Inferior parietal cortex (tissue), 1 donor: ENCODE measurements at regions not wholly inside any gene's neighbourhood (a gene's known extent, or its start where the extent isn't known, plus 50 kb on each side); places are given as distances from the start of the nearest gene placed in this dataset.
"Not testable (repeated sequence)": the region's sequence is repeated elsewhere in the genome, so short reads cannot be mapped to it uniquely, and the experiment has no call there.

Experiments used
- DNase-seq: peaks from one replicate; pipeline ENCODE4 v3.0.0-alpha.2; 2016; ENCODE audit errors: extremely low spot score

DNA sequence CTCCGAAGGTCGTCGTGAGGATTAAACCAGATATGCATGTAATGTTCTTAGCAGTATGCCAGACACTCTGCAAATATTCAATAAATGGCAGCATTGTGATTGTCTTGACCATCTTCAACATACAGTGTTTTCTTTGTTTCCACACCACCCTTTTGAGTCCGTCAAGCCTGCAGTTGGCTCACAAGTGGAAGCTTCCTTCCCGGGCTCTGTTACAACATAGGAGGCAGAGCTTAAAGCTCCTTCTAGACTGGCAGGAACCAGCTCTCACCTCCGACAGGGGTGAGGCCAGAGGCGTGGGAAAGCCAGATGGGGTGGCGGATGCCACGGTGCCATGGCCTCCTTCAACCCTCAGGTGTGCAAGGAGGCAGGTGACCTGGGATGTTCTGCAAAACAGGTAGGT lies 138.3 kb downstream of the FOXL1 start:
- DNase-seq: no peak

DNA sequence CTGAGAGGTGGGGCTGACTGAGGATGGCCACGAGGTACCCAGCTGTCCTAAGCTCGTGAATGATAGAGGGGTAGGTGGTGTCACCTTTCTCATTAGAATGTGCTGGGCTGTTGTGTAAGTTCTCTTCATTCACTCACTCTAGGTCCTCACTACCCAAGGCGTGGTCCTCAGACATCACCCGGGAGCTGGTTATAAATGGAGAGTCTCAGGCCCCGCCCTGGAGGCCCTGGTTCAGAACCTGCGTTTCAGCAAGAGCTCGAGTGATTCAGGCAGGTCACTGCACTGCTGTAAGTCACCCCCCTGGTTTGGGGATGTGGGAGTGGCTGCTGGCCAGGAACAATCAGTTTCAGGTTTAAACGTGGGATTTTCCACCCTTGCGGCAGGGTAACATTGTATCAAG lies 139.8 kb downstream of the FOXL1 start:
- DNase-seq: no peak

DNA sequence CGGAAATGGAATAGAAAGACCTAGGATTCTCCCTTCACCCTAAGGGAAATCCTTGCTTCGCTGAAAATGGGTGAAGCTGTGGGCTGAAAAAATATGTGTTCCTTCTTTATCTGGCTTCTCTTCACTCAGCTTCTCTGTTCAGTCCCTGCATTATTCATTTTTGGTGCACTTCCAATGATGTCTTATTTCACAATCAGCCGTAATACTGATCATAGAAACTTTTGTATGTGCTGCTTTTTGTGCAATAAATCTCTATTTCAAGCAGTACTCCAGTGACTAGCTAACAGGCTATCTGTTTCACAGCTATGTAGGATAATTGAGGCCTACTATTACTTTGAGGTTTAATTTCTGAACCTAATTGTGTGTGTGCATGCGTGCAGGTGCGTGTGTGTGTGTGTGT lies 144.6 kb downstream of the FOXL1 start:
- no peak for DNase-seq

DNA sequence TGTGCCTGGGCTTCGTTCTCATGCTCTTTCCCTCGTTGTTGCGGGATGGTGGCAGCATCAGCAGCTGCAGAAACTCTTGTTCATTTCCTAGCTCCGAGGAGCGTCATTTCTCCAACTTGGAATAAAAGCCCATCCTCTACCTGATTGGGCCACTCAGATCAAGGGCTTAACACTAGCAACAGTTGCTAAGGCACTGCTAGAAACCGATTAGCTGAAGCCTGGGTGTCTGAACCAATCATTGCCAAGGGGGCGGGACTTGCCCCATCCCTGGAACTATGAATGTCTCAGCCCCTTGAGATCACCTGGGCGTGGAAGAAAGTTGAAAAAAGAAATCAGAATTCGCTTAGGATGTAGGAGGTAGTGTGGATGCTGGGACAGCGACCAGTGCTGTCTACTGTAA lies 145.3 kb downstream of the FOXL1 start:
- DNase-seq: no peak

DNA sequence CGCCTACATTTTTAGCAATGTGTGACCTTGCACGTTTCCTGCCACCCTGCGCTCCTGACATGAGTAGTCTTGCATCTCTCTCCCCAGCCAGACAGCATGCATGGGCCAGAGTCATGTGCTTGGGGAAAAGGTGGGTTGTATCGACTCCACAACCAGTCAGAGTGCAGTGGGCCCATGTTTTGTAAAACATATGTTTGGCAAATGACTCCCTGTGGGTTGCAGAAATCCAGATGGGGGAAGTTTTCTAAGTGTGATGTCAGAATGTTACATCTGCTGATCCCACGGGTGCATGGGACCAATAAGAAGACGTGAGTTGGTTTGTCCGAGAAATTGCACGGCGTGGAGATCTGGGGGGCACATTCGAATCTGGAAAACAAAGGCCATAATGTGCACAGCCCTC lies 147.1 kb downstream of the FOXL1 start:
- no peak for DNase-seq

DNA sequence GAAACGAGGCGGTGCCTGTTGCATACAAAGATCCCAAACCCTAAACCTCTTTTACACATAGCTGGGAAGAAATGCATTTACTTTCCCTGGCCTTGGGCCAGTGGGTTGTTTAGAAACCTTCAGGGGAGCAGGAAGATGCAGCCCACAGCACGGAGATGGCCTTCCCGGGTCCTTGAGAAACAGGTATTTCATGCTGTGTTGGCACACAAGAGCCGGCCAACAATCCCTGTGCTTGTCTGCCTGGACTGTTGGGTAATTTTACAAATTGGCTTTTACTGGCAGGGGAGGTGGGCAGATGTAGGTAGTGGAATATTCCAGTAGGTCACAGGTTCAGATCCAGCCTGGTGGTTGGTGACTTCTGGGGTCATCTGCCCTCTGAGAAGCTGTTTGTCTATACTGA lies 148.0 kb downstream of the FOXL1 start:
- no peak for DNase-seq

DNA sequence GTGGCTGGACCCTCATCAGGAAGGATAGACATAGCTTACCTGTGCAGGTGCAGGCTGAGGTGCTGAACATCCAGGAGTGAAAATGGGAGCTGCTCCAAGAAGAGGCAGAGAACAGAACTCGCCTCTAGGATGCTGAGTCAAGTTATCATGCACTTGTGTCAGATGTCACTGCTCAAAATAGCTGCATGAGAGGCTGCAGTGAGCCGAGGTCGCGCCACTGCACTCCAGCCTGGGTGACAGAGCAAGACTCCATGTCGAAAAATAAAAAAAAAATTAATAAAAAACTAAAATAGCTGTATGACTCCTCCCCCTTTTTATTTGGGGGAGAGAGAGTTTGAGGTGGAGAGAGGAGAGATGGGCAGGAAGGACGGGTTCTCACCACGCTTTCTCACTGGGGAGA lies 148.8 kb downstream of the FOXL1 start:
- DNase-seq: no peak

DNA sequence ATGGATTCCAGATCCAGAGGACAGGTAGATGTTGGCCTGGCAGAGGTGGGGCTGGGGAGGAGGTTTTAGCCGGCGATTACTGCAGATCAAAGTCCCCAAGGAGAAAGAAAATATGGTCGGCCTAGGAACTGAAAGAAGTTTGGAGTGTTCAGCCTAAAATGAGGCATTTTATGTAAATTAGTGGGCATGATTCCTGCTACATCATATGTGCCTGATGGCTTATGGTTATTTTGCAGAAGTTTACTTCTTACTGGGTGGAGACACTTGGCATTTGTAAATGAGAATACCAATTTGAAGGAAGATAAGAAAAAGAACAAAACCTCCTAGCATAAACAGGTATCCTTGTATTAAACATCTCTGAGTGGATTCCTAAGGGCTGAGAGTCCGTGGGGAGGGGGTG lies 149.3 kb downstream of the FOXL1 start:
- no peak for DNase-seq

DNA sequence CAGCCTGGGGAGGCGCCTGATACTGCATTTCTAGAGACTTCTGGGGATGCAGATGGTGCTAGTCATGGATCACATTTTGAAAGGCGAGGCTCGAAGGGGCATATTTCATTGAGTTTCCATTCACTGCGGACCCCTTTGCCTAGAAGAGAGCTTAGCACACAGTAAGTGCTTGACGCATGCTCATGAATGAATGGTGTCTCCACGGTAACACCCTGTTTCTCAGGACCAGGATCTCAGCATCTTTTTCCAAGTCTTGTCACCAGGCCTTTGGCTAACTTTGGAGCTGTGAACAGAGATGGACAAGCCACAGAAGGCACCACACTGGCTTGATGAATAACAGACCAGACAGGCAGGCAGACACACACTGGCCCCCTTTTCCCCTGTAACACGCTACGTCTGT lies 151.3 kb downstream of the FOXL1 start:
- no peak for DNase-seq

DNA sequence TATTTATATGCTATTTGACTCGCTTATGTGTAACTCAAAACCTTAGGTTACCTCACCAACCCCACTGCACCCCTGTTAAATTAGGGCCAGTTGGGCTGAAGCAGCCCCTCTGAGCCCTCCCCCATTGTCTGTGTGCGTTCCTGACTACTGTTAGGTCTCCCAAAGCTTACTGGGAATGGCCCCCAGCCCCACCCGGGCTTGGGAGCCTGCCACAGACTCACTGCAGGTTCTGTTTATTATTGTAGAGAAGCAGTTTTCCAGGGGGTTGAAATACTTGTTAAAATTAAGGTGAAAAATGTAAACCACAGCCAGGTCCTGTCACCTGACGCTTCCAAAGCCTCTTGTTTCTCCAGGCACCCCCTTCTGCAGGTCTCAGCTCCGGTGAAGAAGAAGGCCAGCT lies 151.7 kb downstream of the FOXL1 start:
- no peak for DNase-seq

DNA sequence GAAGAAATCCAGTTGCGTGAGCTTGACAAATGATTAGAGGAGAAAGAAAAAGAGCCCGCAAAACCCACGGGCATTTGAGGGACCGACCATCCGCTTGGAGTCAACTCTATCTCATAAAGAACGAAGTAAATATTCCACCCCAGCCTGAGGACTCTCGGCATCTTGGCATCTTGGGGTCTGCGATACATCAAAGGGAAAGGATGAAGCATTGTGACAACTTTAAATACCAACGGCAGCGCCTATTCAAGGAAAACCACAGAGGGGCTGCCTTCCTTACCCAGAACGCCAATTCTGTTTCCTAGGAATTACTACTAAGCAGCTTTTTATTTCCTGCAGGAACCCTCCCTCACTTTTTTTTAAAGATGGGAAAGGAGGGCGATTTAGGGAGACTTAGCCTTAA lies 152.2 kb downstream of the FOXL1 start:
- DNase-seq: no peak

DNA sequence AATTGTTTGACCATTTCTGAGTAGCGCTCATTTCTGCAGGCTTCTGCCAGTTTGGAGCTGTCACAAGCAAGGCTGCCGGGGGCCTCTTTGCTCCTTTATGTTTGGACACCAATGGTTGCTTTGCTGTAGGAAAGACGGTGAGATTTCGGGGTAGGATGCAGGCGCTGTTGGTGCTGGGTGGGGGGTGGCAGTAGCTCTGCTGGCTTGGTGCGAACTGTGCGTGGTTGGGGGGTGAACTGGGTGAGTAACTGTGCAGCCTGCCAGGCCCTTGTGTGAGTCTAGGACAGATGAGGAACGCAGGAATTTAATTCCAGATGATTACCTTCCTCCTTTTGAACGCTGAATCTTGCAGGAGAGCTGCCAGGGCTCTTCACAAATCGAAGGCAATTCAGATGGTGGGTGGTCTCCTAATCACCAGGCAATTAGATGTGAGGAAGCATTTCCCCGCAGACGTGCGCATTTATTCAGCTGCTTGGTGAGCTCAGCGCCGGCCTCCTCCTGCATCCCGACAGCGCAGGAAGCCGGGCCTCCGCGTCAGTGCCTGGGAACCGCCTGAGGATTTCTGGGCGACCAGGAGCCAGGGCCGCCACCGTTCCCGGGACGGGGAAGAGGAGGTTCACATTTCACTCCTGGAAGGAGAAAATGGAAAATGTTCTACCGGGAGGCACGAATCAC lies 154.4 kb downstream of the FOXL1 start:
- no peak for DNase-seq

DNA sequence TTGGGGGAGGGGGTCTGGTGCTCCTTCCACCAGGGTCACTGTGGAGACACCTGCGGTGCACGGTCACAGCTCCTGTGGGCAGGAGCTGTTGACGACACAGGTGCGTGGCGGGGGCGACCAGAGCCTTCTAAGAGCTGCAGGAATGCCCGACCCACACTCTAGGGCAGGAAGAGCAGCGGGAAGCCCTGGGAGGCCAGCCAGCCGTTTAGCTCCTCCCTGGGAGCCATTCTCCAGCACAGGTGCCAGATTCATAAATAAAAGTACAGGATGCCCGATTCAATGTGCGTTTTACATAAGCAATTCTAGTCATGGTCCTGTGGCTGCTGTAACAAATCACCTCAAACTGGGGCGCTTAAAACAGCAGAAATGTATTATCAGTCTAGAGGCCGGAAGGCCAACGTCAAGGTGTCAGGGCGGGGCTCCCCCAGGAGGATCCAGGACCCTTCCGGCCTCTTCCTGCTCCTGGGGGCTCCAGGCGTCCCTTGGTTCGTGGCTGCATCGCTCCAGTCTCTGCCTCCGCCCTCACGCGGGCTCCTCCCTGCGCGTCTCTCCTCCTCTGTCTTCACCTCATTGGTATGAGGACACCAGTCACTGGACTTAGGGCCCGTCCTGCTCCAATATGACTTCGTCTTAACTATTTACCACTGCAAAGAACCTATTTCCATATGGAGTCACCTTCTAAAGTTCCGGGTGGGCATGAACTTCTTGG lies 155.4 kb downstream of the FOXL1 start:
- DNase-seq: no peak

DNA sequence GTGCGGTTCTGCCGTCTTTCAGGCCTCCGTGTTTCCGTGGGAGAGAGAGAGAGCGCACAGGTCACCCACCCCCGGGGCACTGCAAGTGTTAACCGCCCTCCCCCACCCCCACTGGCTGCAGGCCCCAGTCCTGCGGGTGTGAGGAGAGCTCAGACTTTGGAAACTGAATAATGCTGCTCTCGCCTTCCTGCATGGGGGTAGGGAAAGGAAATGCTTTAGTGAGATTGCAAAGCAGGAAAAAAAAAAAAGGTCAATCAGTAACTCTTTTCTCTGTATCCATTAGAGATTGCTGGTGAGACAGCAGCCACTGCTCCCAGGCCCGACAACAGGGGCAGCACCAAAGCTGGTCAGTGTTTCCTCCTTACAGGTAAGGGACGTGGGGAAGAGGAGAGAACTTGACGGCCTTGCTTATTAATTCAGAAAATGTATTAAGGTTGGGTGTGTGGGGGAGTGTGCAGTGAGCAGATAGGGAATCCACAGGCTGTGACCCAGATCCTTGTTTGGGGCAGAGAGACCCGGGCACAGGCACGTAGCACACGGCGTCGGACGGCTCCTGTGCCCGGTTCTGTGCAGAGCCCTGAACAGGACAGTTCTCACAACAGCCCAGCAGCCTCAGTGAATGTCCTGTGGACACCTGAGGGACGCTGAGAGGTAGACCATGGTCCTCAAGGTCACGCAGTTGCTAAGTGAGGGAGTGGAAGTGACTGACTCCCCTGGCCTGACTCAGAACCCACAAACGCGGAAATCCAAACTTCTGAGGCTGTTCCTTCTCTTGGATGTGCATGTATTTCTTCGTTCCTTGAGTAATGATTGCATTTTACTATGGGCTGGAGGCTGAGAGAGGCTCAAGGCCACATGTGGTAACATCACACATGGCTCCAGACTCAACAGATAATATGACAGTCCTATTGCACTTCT lies 156.5 kb downstream of the FOXL1 start:
- DNase-seq: no peak

DNA sequence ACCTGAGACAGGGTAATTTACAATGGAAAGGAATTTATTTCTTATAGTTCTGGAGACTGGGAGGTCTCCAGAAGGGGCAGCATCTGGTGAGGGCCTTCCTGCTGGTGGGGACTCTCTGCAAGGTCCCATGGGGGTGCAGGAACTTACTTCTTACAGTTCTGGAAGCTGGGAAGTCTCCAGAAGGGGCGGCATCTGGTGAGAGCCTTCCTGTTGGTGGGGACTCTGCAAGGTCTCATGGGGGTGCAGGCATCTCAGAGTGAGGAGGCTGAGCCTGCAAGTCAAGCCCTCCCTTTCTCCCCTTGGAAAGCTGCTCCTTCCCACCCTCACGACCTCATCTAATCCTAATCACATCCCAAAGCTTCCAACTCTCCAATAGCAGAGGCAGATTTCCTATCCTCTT lies 157.4 kb downstream of the FOXL1 start:
- DNase-seq: no peak

DNA sequence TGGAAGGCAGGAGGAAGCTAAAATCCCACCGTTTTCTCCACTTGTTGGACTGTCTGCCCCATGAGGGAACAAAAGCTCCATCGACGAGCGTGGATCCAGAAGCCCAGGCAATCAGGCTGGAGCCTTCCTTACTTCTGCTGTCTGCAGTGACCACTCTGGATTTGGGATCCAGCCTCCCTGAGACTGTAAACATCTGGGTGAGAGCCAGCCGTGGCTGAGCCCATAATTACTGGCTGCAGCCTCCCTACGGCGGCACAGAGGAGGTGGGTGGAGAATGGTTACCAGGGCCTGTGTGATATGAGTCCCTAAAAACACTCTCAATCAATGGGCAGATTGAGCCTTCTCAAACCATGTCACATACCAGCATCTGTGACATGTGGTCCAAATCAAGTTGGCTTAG lies 158.2 kb downstream of the FOXL1 start:
- no peak for DNase-seq

DNA sequence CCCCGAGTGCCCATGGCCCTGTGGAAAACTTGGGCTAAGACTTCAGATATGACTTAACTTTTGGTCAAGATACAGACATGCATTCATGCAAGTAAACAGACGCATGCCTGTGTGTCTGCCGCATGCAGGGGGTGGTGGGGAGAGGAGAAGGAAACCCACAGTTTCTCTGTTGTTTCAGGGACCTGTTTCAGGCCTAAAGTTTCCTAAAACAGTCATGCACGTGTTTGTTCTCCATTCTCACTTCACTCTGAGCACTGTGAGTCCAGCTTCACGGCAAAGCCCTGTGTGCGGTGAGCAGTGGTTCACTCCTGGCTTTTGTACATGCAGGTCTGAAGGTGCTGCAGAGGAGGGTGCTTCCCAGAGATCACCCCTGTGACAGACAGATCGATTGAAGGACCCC lies 158.7 kb downstream of the FOXL1 start:
- no peak for DNase-seq

DNA sequence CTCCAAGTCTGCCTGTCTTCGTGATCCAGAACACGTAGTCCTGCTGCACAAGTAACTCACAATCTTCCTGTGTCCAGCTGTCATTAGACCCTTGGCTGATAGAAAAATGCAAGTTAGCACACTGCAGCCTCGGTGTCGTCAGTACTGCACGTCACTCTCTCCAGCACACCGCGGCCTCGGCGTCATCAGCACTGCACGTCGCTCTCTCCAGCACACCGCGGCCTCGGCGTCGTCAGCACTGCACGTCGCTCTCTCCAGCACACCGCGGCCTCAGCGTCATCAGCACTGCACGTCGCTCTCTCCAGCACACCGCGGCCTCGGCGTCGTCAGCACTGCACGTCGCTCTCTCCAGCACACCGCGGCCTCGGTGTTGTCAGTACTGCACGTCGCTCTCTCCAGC lies 160.0 kb downstream of the FOXL1 start:
- DNase-seq: not testable (repeated sequence)

DNA sequence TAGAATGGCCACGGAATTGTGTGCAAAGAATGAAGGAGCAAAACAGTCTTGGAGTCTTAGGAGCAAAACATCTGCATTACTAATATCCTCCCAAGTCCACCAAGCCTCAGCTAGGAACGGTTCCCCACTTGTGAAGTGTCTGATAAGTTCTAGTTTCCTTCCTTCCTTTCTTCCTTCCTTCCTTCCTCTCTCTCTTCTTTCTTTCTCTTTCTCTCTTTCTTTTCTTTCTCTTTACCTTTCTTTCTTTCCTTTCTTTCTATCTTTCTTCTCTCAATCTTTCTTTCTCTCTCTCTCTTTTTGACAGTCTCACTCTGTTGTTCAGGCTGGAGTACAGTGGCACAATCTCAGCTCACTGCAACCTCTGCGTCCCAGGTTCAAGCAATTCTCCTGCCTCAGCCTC lies 160.8 kb downstream of the FOXL1 start:
- no peak for DNase-seq

DNA sequence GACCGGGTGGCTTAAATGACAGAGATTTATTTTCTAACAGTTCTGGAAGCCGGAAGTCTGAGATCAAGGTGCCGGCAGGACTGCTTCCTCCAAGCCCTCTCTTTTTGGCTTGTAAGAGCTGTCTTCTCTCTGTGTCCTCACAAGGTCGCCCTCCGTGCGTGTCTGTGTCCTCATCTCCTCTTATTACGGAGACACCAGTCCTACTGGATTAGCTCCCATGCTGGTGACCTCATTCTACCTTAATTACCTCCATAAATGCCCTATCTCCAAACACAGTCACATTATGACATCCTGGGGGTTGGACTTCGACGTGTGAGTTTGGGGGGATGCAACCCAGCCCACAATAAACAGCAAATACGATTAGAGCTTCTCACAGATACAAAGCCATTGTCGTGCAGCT lies 161.5 kb downstream of the FOXL1 start:
- DNase-seq: no peak

DNA sequence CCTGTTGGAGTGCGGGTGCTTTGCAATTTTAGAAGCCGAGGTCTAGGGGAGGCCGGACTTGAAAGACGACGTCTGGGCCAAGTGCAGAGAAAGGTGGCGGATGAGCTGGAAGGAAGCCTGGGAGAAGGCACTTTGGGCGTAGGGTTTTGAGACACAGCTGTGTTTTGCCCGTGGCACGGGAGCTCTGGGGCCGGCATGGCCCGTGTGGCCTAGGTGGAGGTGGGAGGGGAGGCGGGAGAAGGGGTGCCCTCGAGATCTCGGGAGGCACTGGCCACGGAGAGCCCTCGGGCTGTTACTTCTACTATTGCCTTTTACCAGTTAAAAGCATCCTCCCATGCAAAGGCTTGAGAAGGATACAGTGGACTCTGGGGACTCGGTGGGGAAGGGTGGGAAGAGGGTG lies 161.9 kb downstream of the FOXL1 start:
- DNase-seq: no peak

DNA sequence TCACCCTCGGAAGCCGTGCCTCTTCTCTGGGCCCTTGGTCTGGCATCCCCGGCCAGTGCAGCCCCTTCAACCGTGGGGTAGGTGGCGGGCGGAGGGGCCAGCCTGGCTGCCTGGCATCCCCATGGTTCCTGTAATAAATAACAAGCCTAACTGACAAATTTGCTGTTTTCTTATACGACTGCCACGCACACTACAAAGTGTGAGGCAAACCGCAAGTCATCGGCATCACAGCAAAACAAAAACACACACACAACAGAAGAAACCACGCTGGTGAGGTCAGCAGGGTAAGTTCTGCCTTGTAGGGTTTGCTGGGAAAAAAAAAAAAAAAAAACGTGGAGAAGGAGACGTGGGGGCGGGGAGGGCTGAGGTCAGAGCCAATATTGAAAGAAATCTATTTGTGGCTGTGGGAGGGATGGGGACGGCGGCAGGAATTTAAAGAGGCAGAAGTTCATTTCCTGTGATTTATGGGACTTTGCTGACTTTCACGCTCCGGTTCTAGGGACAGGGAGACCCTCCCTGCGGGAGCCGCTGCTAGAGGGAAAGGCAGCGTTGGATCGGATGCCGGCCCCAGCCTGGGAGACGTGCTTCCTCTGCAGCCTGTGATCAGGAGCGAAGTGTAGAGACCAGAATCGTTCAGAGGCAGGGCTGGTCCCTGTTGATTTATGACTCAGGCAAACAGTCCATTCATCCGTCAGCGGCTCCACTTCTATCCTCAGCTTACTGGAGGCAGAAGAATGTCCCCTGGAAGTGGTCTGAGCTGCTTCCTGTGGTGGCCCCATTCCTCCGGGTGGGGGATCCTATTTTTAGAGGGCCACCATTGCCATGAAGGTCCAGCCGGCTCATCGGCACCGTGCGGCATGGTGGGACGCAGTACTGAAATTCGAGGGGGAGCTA lies 162.8 kb downstream of the FOXL1 start:
- no peak for DNase-seq
